ENCODE measurements at regions not wholly inside any gene's neighbourhood (a gene's known extent, or its start where the extent isn't known, plus 50 kb on each side); places are given as distances from the start of the nearest gene placed in this dataset.

GRCh38 chr12:58217130-58217529 lies 275.8 kb downstream of the ATP23 start:
- no peaks in the 10 kb centered on the region for H3K36me3 Mint-ChIP-seq (ENCODE audit: insufficient read depth, unreplicated experiment)

GRCh38 chr12:58224536-58225105 lies 283.3 kb downstream of the ATP23 start:
- Mint-ChIP-seq H3K4me1 (ENCODE audit: low read depth, unreplicated experiment) (peaks cover 7% of the 10 kb centered on the region), H3K4me3 (ENCODE audit: unreplicated experiment) (no peak overlapping the region), H3K36me3 (ENCODE audit: insufficient read depth, unreplicated experiment) (no peaks in the 10 kb centered on the region), H3K27me3 (ENCODE audit: insufficient read depth, unreplicated experiment) (no peaks in the 10 kb centered on the region), H3K27ac (ENCODE audit: unreplicated experiment) (no peak overlapping the region), H3K9me3 (ENCODE audit: unreplicated experiment) (peaks cover 13% of the 10 kb centered on the region)
- H3K4me3 ChIP-seq (ENCODE audit: low read depth, low read length): no peak overlapping the region
- no peaks in the 10 kb centered on the region for H3K9me3 ChIP-seq
- no TSS peak for BruUV-seq (replicated peaks)
- H3K4me1 ChIP-seq: peaks cover 18% of the 10 kb centered on the region
- H3K27me3 ChIP-seq (replicated peaks; ENCODE audit: control insufficient read depth, insufficient read depth, low read length): no peaks in the 10 kb centered on the region
- H3K36me3 ChIP-seq (ENCODE audit: control insufficient read depth, insufficient read depth, low read length): no peaks in the 10 kb centered on the region
- TF ChIP-seq CTCF (IDR thresholded peaks at IDR 0.05; ENCODE audit: insufficient read depth in 1 of 2, low read depth in 1 of 2, low read length in 1 of 2, severe bottlenecking in 1 of 2, unreplicated experiment in 1 of 2): no peak
- DNase-seq: no peak
- ChIA-PET POLR2A (no interaction called here), CTCF (no interaction called here)
- intact Hi-C loops (cut with micrococcal nuclease; ENCODE audit: unreplicated experiment): loop anchor here (1.0 kb wide), 1 partner anchor 17 kb away; no protein-coding TSS in a partner anchor

More at GRCh38 chr12:58217130-58217529, 275.8 kb downstream of the ATP23 start:
- H3K36me3 ChIP-seq (ENCODE audit: control insufficient read depth, insufficient read depth, low read length): no peaks in the 10 kb centered on the region
- no TSS peak for BruUV-seq (replicated peaks)
- H3K4me1 Mint-ChIP-seq (ENCODE audit: low read depth, unreplicated experiment): no peaks in the 10 kb centered on the region
- CTCF ChIA-PET: no interaction called here
- no peaks in the 10 kb centered on the region for H3K9me3 Mint-ChIP-seq (ENCODE audit: unreplicated experiment)
- H3K27ac Mint-ChIP-seq (ENCODE audit: unreplicated experiment): no peak overlapping the region
- no peaks in the 10 kb centered on the region for H3K27me3 Mint-ChIP-seq (ENCODE audit: insufficient read depth, unreplicated experiment)
- no peaks in the 10 kb centered on the region for H3K9me3 ChIP-seq
- H3K4me1 ChIP-seq: no peaks in the 10 kb centered on the region
- H3K4me3 Mint-ChIP-seq (ENCODE audit: unreplicated experiment): no peak overlapping the region
- no peak for DNase-seq
- no peak overlapping the region for H3K4me3 ChIP-seq (ENCODE audit: low read depth, low read length)
- intact Hi-C loops (cut with micrococcal nuclease; ENCODE audit: unreplicated experiment): no loop called here
- no peak for TF ChIP-seq CTCF (IDR thresholded peaks at IDR 0.05; ENCODE audit: insufficient read depth in 1 of 2, low read depth in 1 of 2, low read length in 1 of 2, severe bottlenecking in 1 of 2, unreplicated experiment in 1 of 2)
- H3K27me3 ChIP-seq (replicated peaks; ENCODE audit: control insufficient read depth, insufficient read depth, low read length): no peaks in the 10 kb centered on the region
- POLR2A ChIA-PET: no interaction called here

GRCh38 chr12:58225203-58225877 lies 284.0 kb downstream of the ATP23 start:
- H3K36me3 Mint-ChIP-seq (ENCODE audit: insufficient read depth, unreplicated experiment): no peaks in the 10 kb centered on the region
- H3K4me3 Mint-ChIP-seq (ENCODE audit: unreplicated experiment): no peak overlapping the region
- H3K4me1 Mint-ChIP-seq (ENCODE audit: low read depth, unreplicated experiment): peaks cover 7% of the 10 kb centered on the region
- no peak overlapping the region for H3K27ac Mint-ChIP-seq (ENCODE audit: unreplicated experiment)
- ChIA-PET CTCF (no interaction called here), POLR2A (no interaction called here)
- H3K9me3 Mint-ChIP-seq (ENCODE audit: unreplicated experiment): peaks cover 19% of the 10 kb centered on the region
- Histone ChIP-seq H3K9me3 (no peaks in the 10 kb centered on the region), H3K4me3 (ENCODE audit: low read depth, low read length) (no peak overlapping the region), H3K27me3 (replicated peaks; ENCODE audit: control insufficient read depth, insufficient read depth, low read length) (no peaks in the 10 kb centered on the region), H3K36me3 (ENCODE audit: control insufficient read depth, insufficient read depth, low read length) (no peaks in the 10 kb centered on the region), H3K4me1 (peaks cover 18% of the 10 kb centered on the region)
- no peak for TF ChIP-seq CTCF (IDR thresholded peaks at IDR 0.05; ENCODE audit: insufficient read depth in 1 of 2, low read depth in 1 of 2, low read length in 1 of 2, severe bottlenecking in 1 of 2, unreplicated experiment in 1 of 2)
- DNase-seq: peak in 1 of 2 experiments; percentile 27
- no TSS peak for BruUV-seq (replicated peaks)
- intact Hi-C loops (cut with micrococcal nuclease; ENCODE audit: unreplicated experiment): loop anchor here (1.0 kb wide), 1 partner anchor 18 kb away; no protein-coding TSS in a partner anchor
- no peaks in the 10 kb centered on the region for H3K27me3 Mint-ChIP-seq (ENCODE audit: insufficient read depth, unreplicated experiment)
